NCI-H2081 treated with DMSO at 0.1 percent for 48 hours (cell line): ENCODE measurements at regions not wholly inside any gene's neighbourhood (a gene's known extent, or its start where the extent isn't known, plus 50 kb on each side); places are given as distances from the start of the nearest gene placed in this dataset.
"Not testable (repeated sequence)": the region's sequence is repeated elsewhere in the genome, so short reads cannot be mapped to it uniquely, and the experiment has no call there.

ENCODE experiments used
- DNase-seq: peaks from one replicate; lab custom pipeline; 2025; lab: John Stamatoyannopoulos, UW

- DNase-seq, result no peak
Measured at GRCh38 chr3:75242012-75242735, 422.0 kb upstream of the FRG2C start.

- DNase-seq, result no peak
Measured at GRCh38 chr3:75248974-75249373, 415.2 kb upstream of the FRG2C start.

- DNase-seq, result no peak
Measured at GRCh38 chr3:75254685-75255084, 409.4 kb upstream of the FRG2C start.

- not testable (repeated sequence) for DNase-seq
Measured at GRCh38 chr3:75258825-75259683, 405.1 kb upstream of the FRG2C start.

DNA sequence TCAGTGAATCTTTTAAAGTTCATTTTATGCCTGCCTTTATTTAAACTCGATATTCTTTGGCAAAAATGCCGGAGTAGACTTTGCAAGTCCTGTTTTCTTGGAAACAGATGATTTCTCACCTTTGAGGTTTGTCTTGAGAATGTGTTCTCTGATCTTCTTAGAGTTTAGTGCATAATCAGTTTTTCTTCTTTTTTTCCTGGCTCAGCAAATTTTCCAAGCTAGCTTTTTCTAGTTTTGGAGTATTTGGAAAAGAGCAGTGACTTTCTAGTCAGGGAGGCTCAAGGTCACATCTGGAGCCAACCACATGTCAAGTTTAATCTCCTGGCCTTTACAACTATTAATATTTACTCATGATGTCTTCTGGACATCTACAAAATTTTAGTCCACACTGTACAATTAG, 403.2 kb upstream of the FRG2C start:
- not testable (repeated sequence) for DNase-seq

- no peak for DNase-seq
Measured at GRCh38 chr3:75262661-75263060, 401.5 kb upstream of the FRG2C start.

GRCh38 chr3:75265897-75266296, 398.2 kb upstream of the FRG2C start:
- DNase-seq, result no peak

DNA sequence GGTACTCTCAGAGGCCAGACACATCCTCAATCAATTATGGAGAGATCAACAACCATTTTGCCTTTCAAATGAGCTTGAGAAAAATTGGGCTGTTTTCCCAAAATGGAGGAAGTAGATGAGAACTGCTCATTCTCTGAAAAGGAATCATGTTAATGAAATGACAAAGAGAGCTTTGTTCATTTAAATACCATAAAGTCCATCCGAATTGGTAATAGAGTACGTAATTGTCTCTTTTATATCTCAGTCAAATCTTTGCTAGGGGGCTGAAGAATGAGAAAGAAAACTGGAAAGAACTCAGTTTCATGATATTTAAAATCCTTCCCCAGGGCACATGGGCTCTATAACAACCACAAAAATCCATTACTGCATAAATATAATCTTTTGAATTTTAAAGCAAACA, 395.6 kb upstream of the FRG2C start:
- not testable (repeated sequence) for DNase-seq

- not testable (repeated sequence) for DNase-seq
Measured at GRCh38 chr3:75272237-75272636, 391.9 kb upstream of the FRG2C start.

DNA sequence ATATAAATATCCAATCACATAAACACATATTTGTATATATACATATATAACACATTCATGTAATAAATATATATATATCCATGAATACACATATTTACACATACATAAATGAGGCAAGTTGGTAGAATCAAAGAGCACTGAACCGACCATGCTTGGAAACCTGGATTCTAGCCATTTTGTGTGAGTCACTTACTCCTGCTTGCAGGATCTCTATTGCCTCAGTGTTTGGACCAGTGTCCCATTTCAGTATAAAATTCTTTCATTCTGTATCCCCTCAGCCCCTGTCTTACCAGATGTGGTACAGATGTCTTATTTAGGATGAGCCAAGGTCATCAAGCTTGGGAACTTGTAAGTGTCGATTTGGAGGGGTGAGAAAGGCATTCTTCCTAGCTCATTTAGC, 391.4 kb upstream of the FRG2C start:
- no peak for DNase-seq

DNA sequence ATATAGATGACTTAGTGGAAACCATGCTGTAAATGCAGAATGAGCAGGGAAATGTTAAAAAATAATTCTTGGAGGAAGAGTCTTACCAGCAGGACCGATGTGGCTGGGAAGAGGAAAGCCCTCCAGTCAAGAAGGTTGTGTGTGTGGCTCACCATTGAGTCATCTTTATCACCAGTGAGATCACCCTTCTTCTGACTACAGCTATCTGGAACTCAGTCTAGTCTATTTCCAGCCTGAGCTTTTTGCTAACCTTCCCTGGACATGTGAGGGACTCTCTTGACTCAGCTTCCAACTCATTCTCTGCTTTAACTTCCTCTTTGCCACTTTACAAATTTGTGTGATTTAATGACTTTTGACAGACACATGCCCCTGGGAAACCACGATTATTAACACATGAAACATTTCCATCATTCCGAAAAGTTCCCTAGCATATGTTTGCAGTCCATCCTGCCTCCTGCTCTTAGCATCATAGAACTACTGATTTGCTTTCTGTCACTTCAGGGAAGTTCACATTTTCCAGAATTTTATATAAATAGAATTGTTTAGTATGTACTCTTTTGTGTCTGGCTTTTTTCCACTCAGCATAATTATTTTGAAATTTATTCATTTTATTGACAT, 378.5 kb upstream of the FRG2C start:
- DNase-seq, result not testable (repeated sequence)

- not testable (repeated sequence) for DNase-seq
Measured at GRCh38 chr3:75288972-75289574, 375.1 kb upstream of the FRG2C start.

- DNase-seq, result no peak
Measured at GRCh38 chr3:75294124-75294523, 370.0 kb upstream of the FRG2C start.

- no peak for DNase-seq
Measured at GRCh38 chr3:75295013-75295412, 369.1 kb upstream of the FRG2C start.

GRCh38 chr3:75296858-75297257, 367.3 kb upstream of the FRG2C start:
- DNase-seq, result no peak

DNA sequence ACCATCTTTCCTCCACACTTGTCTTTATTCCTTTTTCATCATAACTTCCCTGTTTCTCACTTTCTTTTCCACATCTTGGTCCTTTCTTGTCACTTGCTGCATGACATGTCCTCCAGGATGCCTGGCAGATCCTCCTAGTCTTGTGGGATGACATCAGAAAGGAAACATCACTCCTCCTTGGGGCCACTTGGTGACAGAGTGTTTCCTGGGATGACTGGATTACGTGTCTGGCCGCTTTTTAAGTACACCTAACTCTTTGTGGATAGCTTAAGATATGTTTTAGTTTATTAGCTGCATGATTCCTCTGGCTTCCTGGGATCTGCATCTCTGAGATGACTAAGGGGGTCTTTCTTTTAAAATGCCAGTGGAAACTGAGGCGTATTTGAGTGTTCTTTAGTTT, 363.5 kb upstream of the FRG2C start:
- no peak for DNase-seq

GRCh38 chr3:75301050-75301449, 363.1 kb upstream of the FRG2C start:
- DNase-seq, result not testable (repeated sequence)

- DNase-seq, result peak; percentile 12
Measured at GRCh38 chr3:75303741-75304140, 360.4 kb upstream of the FRG2C start.

DNA sequence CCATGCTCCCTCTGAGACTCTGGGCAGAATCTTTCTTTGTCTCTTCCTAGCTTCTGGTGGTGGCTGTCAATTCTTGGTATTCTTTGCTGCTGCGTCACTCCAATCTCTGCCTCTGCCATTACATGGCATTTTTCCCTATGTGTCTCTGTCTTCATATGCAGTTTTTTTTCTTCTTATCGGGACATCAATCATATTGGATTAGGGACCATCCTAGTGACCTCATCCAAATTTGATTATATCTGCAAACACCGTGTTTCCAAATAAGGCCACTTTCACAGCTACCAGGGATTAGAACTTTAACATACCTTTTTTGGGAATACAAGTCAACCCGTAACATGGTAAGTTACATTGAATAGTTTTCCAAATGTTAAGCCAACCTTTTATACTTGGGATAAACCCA, 358.2 kb upstream of the FRG2C start:
- no peak for DNase-seq

DNA sequence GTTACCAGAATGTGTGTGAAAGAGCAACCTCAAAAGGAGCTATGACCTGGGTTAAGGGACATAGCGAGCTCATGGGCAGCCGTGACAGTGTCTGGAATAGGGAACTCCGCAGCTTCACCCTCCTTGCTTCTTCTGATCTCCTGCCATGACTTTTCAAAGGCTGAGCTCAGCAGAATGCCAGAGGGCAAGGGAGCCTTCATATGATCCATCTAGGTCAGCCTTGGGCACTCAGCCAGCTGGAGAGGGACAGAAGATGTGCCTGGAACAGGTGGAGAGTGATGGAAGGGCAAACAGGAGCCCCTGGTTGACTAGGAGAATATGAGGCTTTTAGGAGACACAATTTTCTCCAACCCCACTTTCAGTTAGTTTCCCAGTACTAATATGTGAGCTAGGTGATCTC, 352.8 kb upstream of the FRG2C start:
- not testable (repeated sequence) for DNase-seq

- not testable (repeated sequence) for DNase-seq
Measured at GRCh38 chr3:75312469-75312868, 351.7 kb upstream of the FRG2C start.

DNA sequence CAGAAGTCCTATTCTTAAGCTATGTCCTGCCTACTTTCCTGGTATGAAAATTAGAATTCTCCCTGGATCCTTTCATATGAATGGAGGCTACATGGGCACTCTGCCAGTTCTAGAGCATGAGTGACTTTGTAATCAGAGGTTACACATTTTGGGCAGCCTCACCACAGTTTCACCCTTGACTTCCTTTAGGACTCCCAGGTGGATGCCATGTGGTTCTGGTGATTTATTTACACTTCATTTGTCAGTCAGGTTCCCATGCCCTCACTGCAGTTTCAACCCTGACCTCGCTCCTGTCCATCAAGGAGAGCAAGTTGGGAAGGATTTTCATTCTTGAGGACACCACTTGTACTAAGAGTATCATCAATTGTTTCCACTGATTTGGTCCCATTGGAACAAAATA, 344.4 kb upstream of the FRG2C start:
- DNase-seq, result not testable (repeated sequence)
